ENCODE measurements at regions not wholly inside any gene's neighbourhood (a gene's known extent, or its start where the extent isn't known, plus 50 kb on each side); places are given as distances from the start of the nearest gene placed in this dataset.

DNA sequence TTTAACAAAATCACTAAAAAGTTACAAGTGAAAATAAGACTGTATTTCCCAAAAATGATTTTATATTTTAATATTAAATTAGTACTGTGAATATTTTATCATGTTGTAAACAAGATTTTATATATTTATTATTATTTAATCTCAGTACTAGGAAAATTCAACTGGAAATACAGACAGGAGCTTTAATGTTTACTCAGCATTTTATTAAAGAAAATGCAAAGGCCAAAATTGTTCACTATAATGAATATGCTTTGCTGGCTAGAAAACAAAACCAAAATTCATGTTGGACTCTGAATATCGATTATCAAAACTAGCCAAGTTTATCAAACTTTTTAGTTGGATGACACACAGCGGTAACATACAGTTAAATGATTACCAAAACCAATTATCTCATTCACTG lies 782.3 kb downstream of the AMY1C start:
- in situ Hi-C loops (cut with MboI; ENCODE audit: low sequenced_read_pairs in 4 of 4) (no loop called here), intact Hi-C loops (cut with DNase I; ENCODE audit: low total_unique reads) (no loop called here)
- H3K36me3 ChIP-seq: no peaks in the 10 kb centered on the region
- no peak overlapping the region for H3K27ac ChIP-seq
- no peak for ATAC-seq
- no peaks in the 10 kb centered on the region for H3K4me1 ChIP-seq
- H3K27me3 ChIP-seq: no peaks in the 10 kb centered on the region
- no peak overlapping the region for H3K4me3 ChIP-seq
- TF ChIP-seq, protein P1, sequence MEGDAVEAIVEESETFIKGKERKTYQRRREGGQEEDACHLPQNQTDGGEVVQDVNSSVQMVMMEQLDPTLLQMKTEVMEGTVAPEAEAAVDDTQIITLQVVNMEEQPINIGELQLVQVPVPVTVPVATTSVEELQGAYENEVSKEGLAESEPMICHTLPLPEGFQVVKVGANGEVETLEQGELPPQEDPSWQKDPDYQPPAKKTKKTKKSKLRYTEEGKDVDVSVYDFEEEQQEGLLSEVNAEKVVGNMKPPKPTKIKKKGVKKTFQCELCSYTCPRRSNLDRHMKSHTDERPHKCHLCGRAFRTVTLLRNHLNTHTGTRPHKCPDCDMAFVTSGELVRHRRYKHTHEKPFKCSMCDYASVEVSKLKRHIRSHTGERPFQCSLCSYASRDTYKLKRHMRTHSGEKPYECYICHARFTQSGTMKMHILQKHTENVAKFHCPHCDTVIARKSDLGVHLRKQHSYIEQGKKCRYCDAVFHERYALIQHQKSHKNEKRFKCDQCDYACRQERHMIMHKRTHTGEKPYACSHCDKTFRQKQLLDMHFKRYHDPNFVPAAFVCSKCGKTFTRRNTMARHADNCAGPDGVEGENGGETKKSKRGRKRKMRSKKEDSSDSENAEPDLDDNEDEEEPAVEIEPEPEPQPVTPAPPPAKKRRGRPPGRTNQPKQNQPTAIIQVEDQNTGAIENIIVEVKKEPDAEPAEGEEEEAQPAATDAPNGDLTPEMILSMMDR (IDR thresholded peaks at IDR 0.05 in 4 of 5, conservative IDR thresholded peaks at IDR 0.05 in 1 of 5): no peak
- TF ChIP-seq POLR2A (IDR thresholded peaks at IDR 0.05): no peak
- DNase-seq: no peak
- no peaks in the 10 kb centered on the region for H3K9me3 ChIP-seq

DNA sequence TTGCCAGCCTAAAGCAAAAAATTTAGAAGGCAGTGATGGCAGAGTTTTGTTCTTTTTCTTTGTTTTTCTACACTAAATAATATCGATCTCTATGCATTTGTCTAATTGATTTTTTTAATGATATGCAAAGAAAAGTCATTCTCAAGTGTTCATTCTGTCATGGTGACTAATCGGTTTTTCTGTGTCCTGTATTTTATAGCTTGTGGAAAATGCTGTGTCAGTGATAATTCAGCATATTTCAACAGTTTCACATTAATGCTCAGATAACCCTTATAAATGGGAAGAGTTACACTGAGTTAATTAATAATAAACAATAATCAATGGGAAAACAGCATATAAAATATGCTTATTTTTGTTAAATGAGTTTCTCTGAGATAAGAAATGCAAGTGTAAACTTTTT lies 824.9 kb downstream of the AMY1C start:
- intact Hi-C loops (cut with DNase I; ENCODE audit: low total_unique reads): no loop called here
- Histone ChIP-seq H3K4me1 (no peaks in the 10 kb centered on the region), H3K27ac (no peak overlapping the region), H3K9me3 (no peaks in the 10 kb centered on the region), H3K27me3 (no peaks in the 10 kb centered on the region), H3K4me3 (no peak overlapping the region), H3K36me3 (no peaks in the 10 kb centered on the region)
- DNase-seq: no peak
- ATAC-seq: no peak
- TF ChIP-seq, protein P1 (IDR thresholded peaks at IDR 0.05 in 4 of 5, conservative IDR thresholded peaks at IDR 0.05 in 1 of 5): no peak
- TF ChIP-seq POLR2A (IDR thresholded peaks at IDR 0.05): no peak
- in situ Hi-C loops (cut with MboI; ENCODE audit: low sequenced_read_pairs in 4 of 4): no loop called here

DNA sequence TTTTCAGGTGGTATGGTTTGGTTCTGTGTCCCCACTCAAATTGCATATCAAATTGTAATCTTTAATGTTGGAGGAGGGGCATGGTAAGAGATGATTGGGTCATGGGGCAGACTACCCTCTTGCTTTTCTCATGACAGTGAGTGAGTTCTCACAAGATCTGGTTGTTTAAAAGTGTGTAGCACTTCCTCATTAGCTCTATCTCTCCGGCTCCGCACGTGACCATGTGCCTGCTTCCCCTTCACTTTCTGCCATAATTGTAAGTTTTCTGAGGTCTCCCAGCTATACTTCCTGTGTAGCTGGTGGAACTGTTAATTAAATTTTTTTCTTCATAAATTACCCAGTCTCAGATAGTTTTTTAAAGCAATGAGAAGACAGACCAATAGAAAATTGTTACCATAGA lies 843.2 kb downstream of the AMY1C start:
- in situ Hi-C loops (cut with MboI; ENCODE audit: low sequenced_read_pairs in 4 of 4): no loop called here
- H3K4me1 ChIP-seq: no peaks in the 10 kb centered on the region
- TF ChIP-seq POLR2A (IDR thresholded peaks at IDR 0.05): no peak
- TF ChIP-seq, protein P1 (IDR thresholded peaks at IDR 0.05 in 4 of 5, conservative IDR thresholded peaks at IDR 0.05 in 1 of 5): no peak
- ATAC-seq: no peak
- H3K27ac ChIP-seq: no peak overlapping the region
- H3K9me3 ChIP-seq: no peaks in the 10 kb centered on the region
- H3K36me3 ChIP-seq: no peaks in the 10 kb centered on the region
- H3K4me3 ChIP-seq: no peak overlapping the region
- intact Hi-C loops (cut with DNase I; ENCODE audit: low total_unique reads): no loop called here
- DNase-seq: no peak
- no peaks in the 10 kb centered on the region for H3K27me3 ChIP-seq

DNA sequence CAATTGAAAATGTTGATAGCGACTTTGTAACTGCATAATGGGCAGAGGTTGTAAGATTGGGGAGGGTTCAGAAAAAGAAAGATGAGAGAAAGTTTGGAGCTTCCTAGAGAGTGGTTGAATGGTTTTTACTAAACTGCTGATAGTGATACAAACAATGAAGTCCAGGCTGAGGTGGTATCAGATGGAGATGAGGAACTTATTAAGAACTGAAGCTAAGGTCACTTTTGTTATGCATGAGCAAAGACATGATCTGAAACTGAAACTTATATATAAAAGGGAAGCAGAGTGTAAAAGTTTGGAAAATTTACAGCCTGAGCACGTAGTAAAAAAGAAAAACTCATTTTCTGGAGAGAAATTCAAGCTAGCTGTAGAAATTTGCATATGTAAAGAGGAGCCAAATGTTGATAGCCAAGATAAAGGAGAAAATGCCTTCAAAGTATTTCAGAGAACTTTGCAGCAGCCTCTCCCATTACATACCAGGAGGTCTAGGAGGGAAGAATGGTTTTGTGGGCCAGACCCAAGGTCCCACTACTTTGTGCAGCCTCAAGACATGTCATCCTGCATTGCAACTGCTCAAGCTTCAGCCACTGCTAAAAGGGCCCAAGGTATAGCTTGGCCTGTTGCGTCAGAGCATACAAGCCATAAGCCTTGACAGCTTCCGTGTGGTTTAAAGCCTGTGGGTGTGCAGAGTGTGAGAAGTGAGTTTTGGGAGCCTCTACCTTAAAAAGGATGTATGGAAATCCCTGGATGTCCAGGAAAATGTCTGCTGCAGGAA lies 843.9 kb downstream of the AMY1C start:
- TF ChIP-seq, protein P1 (IDR thresholded peaks at IDR 0.05 in 4 of 5, conservative IDR thresholded peaks at IDR 0.05 in 1 of 5): no peak
- TF ChIP-seq POLR2A (IDR thresholded peaks at IDR 0.05): no peak
- H3K4me1 ChIP-seq: no peaks in the 10 kb centered on the region
- no peaks in the 10 kb centered on the region for H3K9me3 ChIP-seq
- DNase-seq: no peak
- H3K27ac ChIP-seq: no peak overlapping the region
- no peak overlapping the region for H3K4me3 ChIP-seq
- no peaks in the 10 kb centered on the region for H3K36me3 ChIP-seq
- intact Hi-C loops (cut with DNase I; ENCODE audit: low total_unique reads) (no loop called here), in situ Hi-C loops (cut with MboI; ENCODE audit: low sequenced_read_pairs in 4 of 4) (no loop called here)
- no peaks in the 10 kb centered on the region for H3K27me3 ChIP-seq
- no peak for ATAC-seq

DNA sequence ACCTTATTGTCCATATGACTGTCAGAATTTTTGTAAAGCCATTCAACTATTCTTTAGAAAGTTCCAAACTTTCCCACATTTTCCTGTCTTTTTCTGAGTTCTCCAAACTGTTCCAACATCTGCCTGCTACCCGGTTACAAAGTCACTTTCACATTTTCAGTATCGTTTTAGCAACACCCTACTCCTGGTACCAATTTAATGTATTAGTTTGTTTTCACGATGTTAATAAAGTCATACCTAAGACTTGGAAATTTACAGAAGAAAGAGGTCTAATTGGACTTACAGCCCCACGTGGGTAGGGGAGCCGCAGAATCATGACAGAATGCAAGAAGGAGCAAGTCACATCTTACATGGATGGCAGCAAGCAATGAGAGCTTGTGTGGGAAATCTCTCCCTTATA lies 867.8 kb downstream of the AMY1C start:
- TF ChIP-seq POLR2A (IDR thresholded peaks at IDR 0.05): no peak
- TF ChIP-seq, protein P1 (IDR thresholded peaks at IDR 0.05 in 4 of 5, conservative IDR thresholded peaks at IDR 0.05 in 1 of 5): no peak
- DNase-seq (no peak), ATAC-seq (no peak)
- no peaks in the 10 kb centered on the region for H3K36me3 ChIP-seq
- no peaks in the 10 kb centered on the region for H3K27me3 ChIP-seq
- H3K27ac ChIP-seq: no peak overlapping the region
- intact Hi-C loops (cut with DNase I; ENCODE audit: low total_unique reads): no loop called here
- in situ Hi-C loops (cut with MboI; ENCODE audit: low sequenced_read_pairs in 4 of 4): no loop called here
- H3K9me3 ChIP-seq: no peaks in the 10 kb centered on the region
- no peak overlapping the region for H3K4me3 ChIP-seq
- no peaks in the 10 kb centered on the region for H3K4me1 ChIP-seq
